SK-N-SH treated with all-trans-retinoic acid at 6 μM for 48 hours (cell line): ENCODE measurements at regions not wholly inside any gene's neighbourhood (a gene's known extent, or its start where the extent isn't known, plus 50 kb on each side); places are given as distances from the start of the nearest gene placed in this dataset.

ENCODE experiments used
- ATAC-seq: fragments of 200-7000 bp; cut with Tn5 transposase; 3 replicates; pipeline ENCODE4 v1.9.1; 2020; ENCODE audit warnings: mild to moderate bottlenecking, moderate library complexity
- BACH2 ChIP-seq: fragments of 250-450 bp; sonication (Bioruptor Pico); IDR thresholded peaks from 2 replicates; pipeline ENCODE4 v1.9.0; 2021; ENCODE audit warnings: mild to moderate bottlenecking, borderline replicate concordance
- CREB5 ChIP-seq: fragments of 250-450 bp; sonication (Bioruptor Pico); IDR thresholded peaks from 2 replicates; pipeline ENCODE4 v1.5.1; 2020; ENCODE audit warnings: low read depth, mild to moderate bottlenecking, moderate library complexity
- CSDC2 ChIP-seq: fragments of 250-450 bp; sonication (Bioruptor Pico); IDR thresholded peaks from 2 replicates; pipeline ENCODE4 v1.5.0; 2020; ENCODE audit warnings: mild to moderate bottlenecking, moderate library complexity
- CSRNP3 ChIP-seq: fragments of 250-450 bp; sonication (Bioruptor Pico); IDR thresholded peaks from 2 replicates; pipeline ENCODE4 v1.5.1; 2021; ENCODE audit warnings: mild to moderate bottlenecking, moderate library complexity
- ESRRG ChIP-seq: fragments of 250-450 bp; sonication (Bioruptor Pico); IDR thresholded peaks from 2 replicates; pipeline ENCODE4 v1.6.1; 2021; ENCODE audit warnings: mild to moderate bottlenecking
- GLIS3 ChIP-seq: fragments of 250-450 bp; sonication (Bioruptor Pico); IDR thresholded peaks from 2 replicates; pipeline ENCODE4 v1.5.0; 2020; ENCODE audit warnings: mild to moderate bottlenecking, moderate library complexity
- OSR1 ChIP-seq: fragments of 250-450 bp; sonication (Bioruptor Pico); IDR thresholded peaks from 2 replicates; pipeline ENCODE4 v1.8.0; 2022; ENCODE audit warnings: moderate library complexity, mild to moderate bottlenecking, inconsistent platforms
- PATZ1 ChIP-seq: fragments of 250-450 bp; sonication (Bioruptor Pico); IDR thresholded peaks from 2 replicates; pipeline ENCODE4 v1.8.0; 2020; ENCODE audit warnings: mild to moderate bottlenecking, moderate library complexity, borderline replicate concordance
- POU6F1 ChIP-seq: fragments of 250-450 bp; sonication (Bioruptor Pico); IDR thresholded peaks from 2 replicates; pipeline ENCODE4 v1.8.0; 2021; ENCODE audit warnings: low read depth, mild to moderate bottlenecking, moderate library complexity, borderline replicate concordance
- PPARA ChIP-seq: fragments of 250-450 bp; sonication (Bioruptor Pico); IDR thresholded peaks from 2 replicates; pipeline ENCODE4 v1.5.0; 2020; ENCODE audit warnings: mild to moderate bottlenecking, borderline replicate concordance
- RARB ChIP-seq: fragments of 250-450 bp; sonication (Bioruptor Pico); IDR thresholded peaks from 2 replicates; pipeline ENCODE4 v1.8.0; 2021; ENCODE audit warnings: mild to moderate bottlenecking, moderate library complexity
- SNAI2 ChIP-seq: fragments of 250-450 bp; sonication (Bioruptor Pico); IDR thresholded peaks from 2 replicates; pipeline ENCODE4 v1.5.0; 2020; ENCODE audit warnings: mild to moderate bottlenecking, moderate library complexity
- TCF4 ChIP-seq: fragments of 250-450 bp; sonication (Bioruptor Pico); IDR thresholded peaks from 2 replicates; pipeline ENCODE4 v1.8.0; 2021; ENCODE audit warnings: mild to moderate bottlenecking, moderate library complexity, borderline replicate concordance
- TOX ChIP-seq: fragments of 250-450 bp; sonication (Bioruptor Pico); IDR thresholded peaks from 2 replicates; pipeline ENCODE4 v1.8.0; 2021; ENCODE audit warnings: mild to moderate bottlenecking, moderate library complexity, borderline replicate concordance
- TSHZ2 ChIP-seq: fragments of 250-450 bp; sonication (Bioruptor Pico); IDR thresholded peaks from 2 replicates; pipeline ENCODE4 v1.5.0; 2020; ENCODE audit warnings: mild to moderate bottlenecking, moderate library complexity
- ZC3H10 ChIP-seq: fragments of 250-450 bp; sonication (Bioruptor Pico); IDR thresholded peaks from 2 replicates; pipeline ENCODE4 v1.5.1; 2021; ENCODE audit warnings: mild to moderate bottlenecking, moderate library complexity
- ZFP3 ChIP-seq: fragments of 250-450 bp; sonication (Bioruptor Pico); IDR thresholded peaks from 2 replicates; pipeline ENCODE4 v1.5.0; 2020; ENCODE audit warnings: mild to moderate bottlenecking, moderate library complexity
- ZFP30 ChIP-seq: fragments of 450-650 bp; formaldehyde crosslinking; IDR thresholded peaks from 2 replicates; pipeline ENCODE4 v1.5.0; 2022; ENCODE audit warnings: mild to moderate bottlenecking, moderate library complexity
- ZNF565 ChIP-seq: fragments of 450-650 bp; formaldehyde crosslinking; conservative IDR thresholded peaks from 2 replicates; pipeline ENCODE4 v1.5.0; 2020; ENCODE audit warnings: low read depth, mild to moderate bottlenecking, moderate library complexity
- ZNF70 ChIP-seq: fragments of 450-650 bp; formaldehyde crosslinking; IDR thresholded peaks from 2 replicates; pipeline ENCODE4 v1.5.0; 2020; ENCODE audit warnings: mild to moderate bottlenecking, moderate library complexity
- ZNF8 ChIP-seq: fragments of 450-650 bp; formaldehyde crosslinking; IDR thresholded peaks from 2 replicates; pipeline ENCODE4 v1.5.0; 2020; ENCODE audit warnings: mild to moderate bottlenecking, moderate library complexity

- ATAC-seq: 0 out of 3 replicates have a peak, but pooled peaks have one; percentile 25
- TF ChIP-seq ZC3H10 (CRISPR knock-in tag) (no peak), BACH2 (CRISPR knock-in tag) (no peak), OSR1 (CRISPR knock-in tag) (no peak), TSHZ2 (CRISPR knock-in tag) (no peak), CSRNP3 (no peak), PATZ1 (no peak), ZNF70 (CRISPR knock-in tag) (no peak), ZFP3 (CRISPR knock-in tag) (no peak), ESRRG (CRISPR knock-in tag) (no peak), ZNF565 (no peak), PPARA (no peak), CSDC2 (CRISPR knock-in tag) (no peak), SNAI2 (CRISPR knock-in tag) (no peak), POU6F1 (CRISPR knock-in tag) (no peak), CREB5 (CRISPR knock-in tag) (no peak), ZNF8 (no peak), GLIS3 (no peak), RARB (CRISPR knock-in tag) (no peak), TOX (CRISPR knock-in tag) (no peak)
Measured at GRCh38 chr13:86464193-86464592, 665.0 kb upstream of the SLITRK6 start.

GRCh38 chr13:86474971-86475370 lies 675.8 kb upstream of the SLITRK6 start:
- TF ChIP-seq ZNF8 (no peak), OSR1 (CRISPR knock-in tag) (no peak), SNAI2 (CRISPR knock-in tag) (no peak), ESRRG (CRISPR knock-in tag) (no peak)
- TF ChIP-seq, all 23 proteins: peak for 0
- ATAC-seq: no peak

- TF ChIP-seq ESRRG (CRISPR knock-in tag) (no peak), PATZ1 (no peak), ZFP30 (CRISPR knock-in tag) (no peak), TCF4 (no peak), POU6F1 (CRISPR knock-in tag) (no peak), BACH2 (CRISPR knock-in tag) (no peak), ZNF70 (CRISPR knock-in tag) (no peak), TSHZ2 (CRISPR knock-in tag) (no peak), GLIS3 (no peak), RARB (CRISPR knock-in tag) (no peak), ZC3H10 (CRISPR knock-in tag) (no peak), OSR1 (CRISPR knock-in tag) (no peak)
- ATAC-seq: no peak
Measured at GRCh38 chr13:86476656-86477055, 677.4 kb upstream of the SLITRK6 start.
